HEK293 (cell line): ENCODE measurements at regions not wholly inside any gene's neighbourhood (a gene's known extent, or its start where the extent isn't known, plus 50 kb on each side); places are given as distances from the start of the nearest gene placed in this dataset.

Source experiments
- CTCF ChIA-PET: fragments of 350-600 bp; formaldehyde crosslinking; extraction: SDS; loops from one replicate; lab custom pipeline; 2021; ENCODE audit warnings: antibody characterized with exemption; lab: Yijun Ruan, JAX
- POLR2A ChIA-PET: fragments of 300-600 bp; formaldehyde crosslinking; extraction: SDS; loops from one replicate; lab custom pipeline; 2020; ENCODE audit warnings: antibody characterized with exemption, inconsistent platforms; lab: Yijun Ruan, JAX
- H3K27ac ChIP-seq: fragments of 200-500 bp; sonication (Bioruptor generic); 2 replicates; pipeline ENCODE4 v1.5.1; 2014; ENCODE audit warnings: low read depth, low read length, control low read depth, inconsistent platforms; ENCODE audit errors: extremely low read depth
- H3K36me3 ChIP-seq, 2 experiments: fragments of 200-500 bp in 1 of 2; sonication (Bioruptor generic) in 1 of 2; 1 replicate in 1 of 2; 2 replicates in 1 of 2; pipeline ENCODE4 v1.5.1; 2014 to 2017; ENCODE audit warnings: inconsistent platforms in 2 of 2, low read length in 2 of 2; ENCODE audit not compliant: control insufficient read depth in 2 of 2, insufficient read depth in 1 of 2
- H3K4me1 ChIP-seq: fragments of 200-500 bp; sonication (Bioruptor generic); 2 replicates; pipeline ENCODE4 v1.5.1; 2014; ENCODE audit warnings: mild to moderate bottlenecking, low read length, inconsistent platforms; ENCODE audit not compliant: control insufficient read depth, insufficient read depth
- H3K4me3 ChIP-seq: 2 replicates; pipeline ENCODE4 v1.5.1; 2011; ENCODE audit warnings: low read depth, mild to moderate bottlenecking, control low read depth, low read length, moderate library complexity
- H3K9me3 ChIP-seq: fragments of 200-500 bp; sonication (Bioruptor generic); 2 replicates; pipeline ENCODE4 v1.5.1; 2014; ENCODE audit warnings: low read depth, low read length, inconsistent platforms; ENCODE audit not compliant: control insufficient read depth, insufficient read depth
- ATF2 ChIP-seq: fragments of 450-650 bp; formaldehyde crosslinking; IDR thresholded peaks from 2 replicates; pipeline ENCODE4 v1.5.1; 2016; ENCODE audit warnings: missing biosample characterization, missing genetic modification characterization, low read depth
- BCL11B ChIP-seq: fragments of 450-650 bp; formaldehyde crosslinking; IDR thresholded peaks from 2 replicates; pipeline ENCODE4 v1.5.1; 2016; ENCODE audit warnings: low read depth, missing biosample characterization, missing genetic modification characterization
- KLF8 ChIP-seq: fragments of 450-650 bp; formaldehyde crosslinking; IDR thresholded peaks from 2 replicates; pipeline ENCODE4 v1.5.1; 2016; ENCODE audit warnings: missing biosample characterization, missing genetic modification characterization
- MYNN ChIP-seq: fragments of 450-650 bp; formaldehyde crosslinking; IDR thresholded peaks from 2 replicates; pipeline ENCODE4 v1.5.1; 2016; ENCODE audit warnings: missing biosample characterization, missing genetic modification characterization, borderline replicate concordance
- OSR2 ChIP-seq: fragments of 450-650 bp; formaldehyde crosslinking; IDR thresholded peaks from 2 replicates; pipeline ENCODE4 v1.5.1; 2016; ENCODE audit warnings: missing biosample characterization, missing genetic modification characterization
- SETDB1 ChIP-seq: IDR thresholded peaks from one replicate; pipeline ENCODE4 v1.6.1; 2017; ENCODE audit warnings: mild to moderate bottlenecking, low read length, moderate library complexity, mixed read lengths; ENCODE audit not compliant: insufficient read length
- ZBTB17 ChIP-seq: fragments of 450-650 bp; formaldehyde crosslinking; IDR thresholded peaks from 2 replicates; pipeline ENCODE4 v1.5.1; 2016; ENCODE audit warnings: missing biosample characterization, missing genetic modification characterization
- ZBTB26 ChIP-seq: fragments of 450-650 bp; formaldehyde crosslinking; optimal IDR thresholded peaks from 2 replicates; pipeline ENCODE3; 2016; ENCODE audit warnings: missing biosample characterization, mild to moderate bottlenecking, missing genetic modification characterization
- ZFP41 ChIP-seq: fragments of 450-650 bp; formaldehyde crosslinking; IDR thresholded peaks from 2 replicates; pipeline ENCODE4 v1.5.1; 2016; ENCODE audit warnings: missing biosample characterization, missing genetic modification characterization, borderline replicate concordance
- ZNF138 ChIP-seq: fragments of 450-650 bp; formaldehyde crosslinking; IDR thresholded peaks from 2 replicates; pipeline ENCODE4 v1.5.1; 2016; ENCODE audit warnings: missing biosample characterization, missing genetic modification characterization, borderline replicate concordance
- ZNF184 ChIP-seq: fragments of 450-650 bp; IDR thresholded peaks from 2 replicates; pipeline ENCODE4 v1.5.1; 2018; ENCODE audit warnings: missing biosample characterization, mild to moderate bottlenecking, missing genetic modification characterization
- ZNF19 ChIP-seq: fragments of 450-650 bp; formaldehyde crosslinking; IDR thresholded peaks from 2 replicates; pipeline ENCODE4; 2016; ENCODE audit warnings: missing biosample characterization, missing genetic modification characterization, low read depth
- ZNF2 ChIP-seq: fragments of 450-650 bp; formaldehyde crosslinking; IDR thresholded peaks from 2 replicates; pipeline ENCODE4 v1.5.1; 2016; ENCODE audit warnings: missing biosample characterization, missing genetic modification characterization
- ZNF24 ChIP-seq: fragments of 450-650 bp; formaldehyde crosslinking; IDR thresholded peaks from 2 replicates; pipeline ENCODE4 v1.5.1; 2016; ENCODE audit warnings: missing biosample characterization, missing genetic modification characterization
- ZNF274 ChIP-seq, 2 experiments: fragments of 200-500 bp in 1 of 2; fragments of 450-650 bp in 1 of 2; sonication (Bioruptor generic) in 1 of 2; formaldehyde crosslinking in 1 of 2; IDR thresholded peaks; 2 replicates each; pipeline versions ENCODE4 v1.5.1 to v1.6.1; 2014 to 2016; ENCODE audit warnings: borderline replicate concordance in 1 of 2, inconsistent platforms in 1 of 2, low read length in 1 of 2, missing biosample characterization in 1 of 2, missing genetic modification characterization in 1 of 2
- ZNF335 ChIP-seq: fragments of 450-650 bp; formaldehyde crosslinking; conservative IDR thresholded peaks from 2 replicates; pipeline ENCODE4 v1.5.1; 2016; ENCODE audit warnings: missing biosample characterization, missing genetic modification characterization
- ZNF366 ChIP-seq: fragments of 450-650 bp; formaldehyde crosslinking; conservative IDR thresholded peaks from 2 replicates; pipeline ENCODE4 v1.5.1; 2016; ENCODE audit warnings: missing biosample characterization, missing genetic modification characterization
- ZNF426 ChIP-seq: fragments of 450-650 bp; formaldehyde crosslinking; IDR thresholded peaks from 2 replicates; pipeline ENCODE4 v1.5.1; 2017; ENCODE audit warnings: missing biosample characterization, missing genetic modification characterization, mild to moderate bottlenecking, inconsistent platforms, moderate library complexity
- ZNF510 ChIP-seq: fragments of 450-650 bp; formaldehyde crosslinking; IDR thresholded peaks from 2 replicates; pipeline ENCODE4 v1.5.1; 2018; ENCODE audit warnings: mild to moderate bottlenecking, missing genetic modification characterization, missing biosample characterization; ENCODE audit not compliant: insufficient replicate concordance
- ZNF561 ChIP-seq: fragments of 450-650 bp; IDR thresholded peaks from 2 replicates; pipeline ENCODE4 v1.5.1; 2018; ENCODE audit warnings: missing biosample characterization, missing genetic modification characterization, borderline replicate concordance
- ZNF639 ChIP-seq: fragments of 450-650 bp; formaldehyde crosslinking; IDR thresholded peaks from 2 replicates; pipeline ENCODE4 v1.5.1; 2016; ENCODE audit warnings: missing biosample characterization, missing genetic modification characterization
- ZNF658 ChIP-seq: fragments of 450-650 bp; formaldehyde crosslinking; IDR thresholded peaks from 2 replicates; pipeline ENCODE4; 2016; ENCODE audit warnings: missing biosample characterization, missing genetic modification characterization
- ZNF660 ChIP-seq: fragments of 450-650 bp; IDR thresholded peaks from 2 replicates; pipeline ENCODE4 v1.5.1; 2018; ENCODE audit warnings: missing biosample characterization, mild to moderate bottlenecking, missing genetic modification characterization
- ZNF701 ChIP-seq: fragments of 450-650 bp; formaldehyde crosslinking; IDR thresholded peaks from 2 replicates; pipeline ENCODE4 v1.5.1; 2016; ENCODE audit warnings: missing biosample characterization, missing genetic modification characterization
- ZNF747 ChIP-seq: fragments of 450-650 bp; formaldehyde crosslinking; IDR thresholded peaks from 2 replicates; pipeline ENCODE4 v1.5.1; 2016; ENCODE audit warnings: missing biosample characterization, missing genetic modification characterization
- ZNF777 ChIP-seq: fragments of 450-650 bp; formaldehyde crosslinking; IDR thresholded peaks from 2 replicates; pipeline ENCODE4 v1.5.1; 2017; ENCODE audit warnings: missing biosample characterization, missing genetic modification characterization, borderline replicate concordance
- ZNF837 ChIP-seq: fragments of 450-650 bp; formaldehyde crosslinking; IDR thresholded peaks from 2 replicates; pipeline ENCODE4 v1.5.1; 2016; ENCODE audit warnings: missing biosample characterization, missing genetic modification characterization
- ZSCAN18 ChIP-seq: fragments of 450-650 bp; formaldehyde crosslinking; IDR thresholded peaks from 2 replicates; pipeline ENCODE4 v1.5.1; 2016; ENCODE audit warnings: missing biosample characterization, missing genetic modification characterization
- ZSCAN23 ChIP-seq: fragments of 450-650 bp; formaldehyde crosslinking; IDR thresholded peaks from 2 replicates; pipeline ENCODE4 v1.5.1; 2016; ENCODE audit warnings: missing biosample characterization, missing genetic modification characterization

GRCh38 chr12:126960709-126961108, 1306.3 kb upstream of the TMEM132C start:
- POLR2A ChIA-PET: no interaction called here
- Histone ChIP-seq H3K4me3 (no peak overlapping the region), H3K27ac (no peak overlapping the region), H3K36me3 (no peaks in the 10 kb centered on the region), H3K4me1 (no peaks in the 10 kb centered on the region), H3K9me3 (no peaks in the 10 kb centered on the region)
- no peak for TF ChIP-seq ZNF701 (tag by site-specific recombination)
- TF ChIP-seq SETDB1: no peak
- no peak for TF ChIP-seq OSR2 (tag by site-specific recombination)
- TF ChIP-seq ZSCAN18 (tag by site-specific recombination): no peak
- no peak for TF ChIP-seq BCL11B (tag by site-specific recombination)
- no peak for TF ChIP-seq KLF8 (tag by site-specific recombination)
- no peak for TF ChIP-seq ZNF510 (tag by site-specific recombination)
- no peak for TF ChIP-seq ZNF660 (tag by site-specific recombination)
- no peak for TF ChIP-seq ZBTB26 (tag by site-specific recombination)
- no peak for TF ChIP-seq ZBTB17 (tag by site-specific recombination)
- TF ChIP-seq ZSCAN23: no peak
- TF ChIP-seq ZNF184 (tag by site-specific recombination): no peak
- no peak for TF ChIP-seq ZNF426 (tag by site-specific recombination)
- no peak for TF ChIP-seq ZNF639
- TF ChIP-seq ZFP41 (tag by site-specific recombination): no peak
- TF ChIP-seq ZNF561 (tag by site-specific recombination): no peak
- no peak for TF ChIP-seq MYNN (tag by site-specific recombination)
- no peak for TF ChIP-seq ZNF747 (tag by site-specific recombination)
- CTCF ChIA-PET: no interaction called here

- H3K9me3 ChIP-seq: no peaks in the 10 kb centered on the region
- H3K4me3 ChIP-seq: no peak overlapping the region
- no peaks in the 10 kb centered on the region for H3K36me3 ChIP-seq
- no peaks in the 10 kb centered on the region for H3K4me1 ChIP-seq
- no peak for TF ChIP-seq ZBTB17 (tag by site-specific recombination)
- TF ChIP-seq ZNF366: peak; percentile 58
- ChIA-PET CTCF (no interaction called here), POLR2A (no interaction called here)
- H3K27ac ChIP-seq: no peak overlapping the region
Observed at GRCh38 chr12:126963825-126964224, 1303.1 kb upstream of the TMEM132C start.

- H3K9me3 ChIP-seq: no peaks in the 10 kb centered on the region
- POLR2A ChIA-PET: no interaction called here
- no peak overlapping the region for H3K4me3 ChIP-seq
- CTCF ChIA-PET: no interaction called here
- no peak overlapping the region for H3K27ac ChIP-seq
- H3K36me3 ChIP-seq: no peaks in the 10 kb centered on the region
- no peaks in the 10 kb centered on the region for H3K4me1 ChIP-seq
- TF ChIP-seq ZNF19 (tag by site-specific recombination) (no peak), ZNF658 (tag by site-specific recombination) (no peak), ZNF561 (tag by site-specific recombination) (no peak), ATF2 (tag by site-specific recombination) (no peak), ZNF2 (tag by site-specific recombination) (no peak), ZNF837 (tag by site-specific recombination) (no peak), ZNF335 (tag by site-specific recombination) (no peak), ZNF274 (IDR thresholded peaks at IDR 0.05; ENCODE audit: low read length) (no peak), ZNF274 (tag by site-specific recombination; IDR thresholded peaks at IDR 0.05; ENCODE audit: borderline replicate concordance) (no peak), ZNF138 (tag by site-specific recombination) (no peak), ZNF777 (tag by site-specific recombination) (no peak), ZNF24 (tag by site-specific recombination) (no peak)
Observed at GRCh38 chr12:126966498-126966897, 1300.5 kb upstream of the TMEM132C start.
